Putamen (tissue), 1 donor: ENCODE measurements at regions not wholly inside any gene's neighbourhood (a gene's known extent, or its start where the extent isn't known, plus 50 kb on each side); places are given as distances from the start of the nearest gene placed in this dataset.
"Not testable (repeated sequence)": the region's sequence is repeated elsewhere in the genome, so short reads cannot be mapped to it uniquely, and the experiment has no call there.

ENCODE experiments used
- DNase-seq: peaks from one replicate; pipeline ENCODE4 v3.0.0-alpha.2; 2016; ENCODE audit warnings: low spot score

DNA sequence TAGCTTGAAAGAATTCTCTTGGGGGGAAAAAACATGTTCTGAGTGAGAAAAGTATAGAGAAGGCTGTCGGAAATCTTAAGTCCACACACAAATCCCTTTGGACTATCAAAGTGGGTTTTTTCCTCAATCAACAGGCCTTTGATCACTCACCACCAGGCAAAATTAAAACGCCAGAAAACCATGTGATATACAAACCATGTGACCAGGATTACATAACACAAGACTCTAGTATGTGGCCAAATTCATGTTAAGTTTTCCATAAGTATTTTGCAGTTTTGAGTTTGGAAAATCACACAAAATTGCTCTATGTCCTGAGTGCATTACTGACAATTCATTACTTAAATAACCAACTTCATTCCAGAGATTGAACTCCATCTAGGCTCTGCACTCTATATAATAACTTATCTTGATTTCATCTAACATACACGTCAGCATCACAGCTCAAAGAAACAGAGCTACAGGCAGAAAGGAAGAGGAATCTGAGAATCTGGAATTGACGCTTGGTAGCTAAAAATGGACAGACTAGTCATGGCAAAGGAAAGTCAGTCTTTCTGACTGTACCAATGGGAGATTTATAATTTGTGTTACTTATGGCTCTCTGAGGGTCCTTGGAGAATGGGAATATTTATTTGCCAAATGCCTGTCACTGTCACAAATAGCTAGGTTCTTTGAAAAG lies 383.5 kb downstream of the SFMBT2 start:
- DNase-seq = no peak

DNA sequence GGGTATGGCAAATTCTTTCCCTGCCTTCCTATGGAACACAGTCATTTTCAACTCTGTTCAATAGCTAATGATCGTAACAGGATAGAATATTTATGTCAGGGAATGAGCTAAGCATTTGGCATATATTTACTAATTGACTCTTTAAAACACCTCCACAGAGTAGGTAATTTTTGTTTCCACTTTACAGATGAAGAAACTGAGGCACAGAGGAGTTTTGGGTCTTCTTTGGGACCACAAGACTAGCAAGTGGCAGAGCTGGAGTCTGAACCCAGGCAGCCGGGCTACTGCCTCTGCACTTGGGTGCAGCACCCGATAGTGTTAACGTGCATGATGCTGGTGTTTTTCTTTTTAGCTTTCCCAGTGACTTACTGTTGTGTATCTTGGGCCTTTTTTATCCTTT lies 384.0 kb downstream of the SFMBT2 start:
- DNase-seq = no peak

DNA sequence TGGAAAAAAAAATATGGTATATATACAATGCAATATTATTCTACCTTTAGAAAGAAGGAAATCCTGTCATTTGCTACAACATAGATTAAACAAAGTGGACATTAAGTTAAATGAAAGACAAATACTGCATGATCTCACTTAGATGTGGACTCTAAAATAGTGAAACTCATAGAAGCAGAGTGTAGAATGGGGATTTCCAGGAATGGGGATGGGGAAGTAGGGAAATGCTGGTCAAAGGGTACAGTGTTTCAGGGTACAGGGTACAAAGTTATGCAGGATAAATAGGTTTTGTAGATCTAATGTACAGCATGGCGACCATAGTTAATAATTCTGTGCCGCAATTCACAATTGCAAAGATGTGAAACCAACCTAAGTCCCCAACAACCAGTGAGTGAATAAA lies 385.5 kb downstream of the SFMBT2 start:
- no peak for DNase-seq

DNA sequence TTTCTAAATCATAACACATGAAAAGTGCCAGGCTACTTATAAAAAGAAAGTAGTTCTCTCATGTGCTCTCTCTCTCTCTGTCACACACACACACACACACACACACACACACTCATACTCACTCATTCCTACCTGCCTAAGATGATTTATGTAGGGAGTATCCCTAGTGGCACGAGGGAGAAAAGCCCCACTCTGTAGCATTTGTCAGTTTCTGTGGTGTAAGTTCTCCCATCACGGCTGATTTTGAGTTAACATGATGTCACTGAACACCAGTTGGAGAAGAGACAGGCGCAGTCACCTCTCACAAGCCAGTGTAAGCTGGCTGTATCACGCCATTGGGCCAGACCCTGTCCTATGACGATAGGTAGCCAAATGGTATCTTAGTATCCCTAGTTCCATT lies 395.4 kb downstream of the SFMBT2 start:
- DNase-seq = no peak

DNA sequence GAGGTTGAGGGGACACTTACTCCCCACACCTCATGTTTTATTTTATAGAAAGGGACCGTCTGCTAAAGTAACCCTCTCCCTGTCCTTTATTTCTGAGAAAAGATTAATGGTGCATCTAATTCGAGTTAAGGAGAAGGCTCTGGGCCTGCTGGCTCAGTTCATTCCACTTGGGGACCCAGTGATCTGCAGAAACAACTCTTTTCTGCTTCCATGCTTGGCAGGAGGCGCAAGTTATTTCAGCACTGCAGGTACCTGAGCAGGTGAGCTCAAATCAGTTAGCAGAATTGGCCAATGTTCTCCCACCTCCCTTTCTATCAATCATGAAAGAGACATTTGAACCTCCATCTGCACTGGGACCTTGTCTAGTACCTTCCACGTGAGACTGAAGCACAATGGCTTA lies 396.1 kb downstream of the SFMBT2 start:
- DNase-seq = no peak

DNA sequence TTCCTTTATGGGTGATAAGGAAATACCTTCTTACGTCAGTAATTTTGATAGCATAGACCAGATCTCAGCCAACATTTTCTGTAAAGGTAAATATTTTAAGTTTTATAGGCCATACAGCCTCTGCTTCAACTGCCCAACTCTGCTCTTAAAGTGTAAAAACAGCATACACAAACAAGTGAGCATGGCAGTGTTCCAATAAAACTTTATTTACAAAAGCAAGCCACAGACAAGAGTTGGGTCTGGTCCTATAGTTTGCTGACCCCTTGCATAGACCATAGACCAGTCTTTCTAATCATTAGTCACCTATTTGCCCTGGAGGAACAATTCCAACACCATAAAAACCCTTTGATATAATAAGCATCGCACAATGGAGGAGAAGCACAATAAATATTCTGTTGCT lies 398.8 kb downstream of the SFMBT2 start:
- no peak for DNase-seq

DNA sequence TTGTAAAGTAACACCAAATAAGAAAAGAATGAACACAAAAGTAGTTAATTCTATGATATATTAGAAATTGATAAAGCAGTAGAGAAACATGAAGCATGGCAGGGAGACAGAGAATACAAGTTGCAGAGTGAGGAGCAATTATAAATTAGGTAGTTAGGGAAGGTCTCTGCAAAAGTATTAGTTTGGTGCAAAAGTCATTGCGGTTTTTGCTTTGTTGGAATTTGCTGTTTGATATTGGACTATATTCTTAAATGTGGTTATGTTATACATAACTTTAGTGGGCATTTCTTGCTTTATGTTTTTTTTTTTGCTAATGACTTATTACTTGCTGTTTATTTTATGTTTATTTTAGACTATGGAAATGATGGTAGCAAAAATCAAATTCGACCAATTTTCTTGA lies 402.2 kb downstream of the SFMBT2 start:
- DNase-seq = no peak

DNA sequence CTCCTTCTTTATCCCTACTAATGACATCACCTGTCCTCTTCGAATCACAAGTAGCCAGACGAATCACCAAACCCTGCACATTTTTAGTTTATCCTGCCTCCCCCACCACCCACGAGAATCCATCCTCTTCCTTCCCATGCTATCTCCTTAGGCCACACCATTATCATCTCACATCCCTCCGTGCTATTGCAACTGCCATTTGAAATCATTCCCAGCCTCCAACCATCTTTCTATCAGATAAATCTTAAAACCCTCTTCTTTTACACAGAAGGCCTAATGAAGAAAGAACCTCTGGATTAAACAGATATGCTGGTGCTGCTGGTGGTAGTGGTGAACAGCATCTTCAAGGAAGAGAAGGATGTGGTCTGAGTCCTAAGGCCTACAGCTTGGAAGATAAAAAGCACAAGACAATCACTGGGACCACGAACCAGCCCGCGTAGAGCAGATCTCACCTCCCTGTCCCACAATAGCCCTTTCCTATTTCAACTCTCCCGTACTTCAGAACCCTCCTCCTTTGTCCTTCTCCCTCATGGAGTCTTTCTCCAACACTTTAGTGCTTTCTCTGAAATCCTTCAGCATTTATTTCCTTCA lies 403.1 kb downstream of the SFMBT2 start:
- no peak for DNase-seq

DNA sequence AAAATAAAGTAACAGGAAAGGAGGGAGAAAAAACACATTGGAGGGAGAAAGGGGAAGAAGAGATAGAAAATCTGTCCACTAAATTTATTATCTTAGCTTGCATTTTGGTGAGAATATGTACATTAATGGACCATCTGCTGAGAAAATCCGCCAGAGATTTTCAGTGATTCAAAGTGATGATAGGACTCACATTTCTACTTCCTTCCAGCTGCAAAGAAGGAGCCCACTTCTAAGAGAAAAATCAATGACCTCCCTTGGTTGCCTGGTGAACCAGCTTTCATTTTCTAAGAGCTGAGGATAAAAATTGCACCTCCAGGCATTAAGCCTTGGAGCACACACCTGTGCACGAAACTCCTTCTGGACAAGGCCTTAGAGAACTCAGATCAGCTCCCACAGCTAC lies 404.3 kb downstream of the SFMBT2 start:
- DNase-seq = no peak

DNA sequence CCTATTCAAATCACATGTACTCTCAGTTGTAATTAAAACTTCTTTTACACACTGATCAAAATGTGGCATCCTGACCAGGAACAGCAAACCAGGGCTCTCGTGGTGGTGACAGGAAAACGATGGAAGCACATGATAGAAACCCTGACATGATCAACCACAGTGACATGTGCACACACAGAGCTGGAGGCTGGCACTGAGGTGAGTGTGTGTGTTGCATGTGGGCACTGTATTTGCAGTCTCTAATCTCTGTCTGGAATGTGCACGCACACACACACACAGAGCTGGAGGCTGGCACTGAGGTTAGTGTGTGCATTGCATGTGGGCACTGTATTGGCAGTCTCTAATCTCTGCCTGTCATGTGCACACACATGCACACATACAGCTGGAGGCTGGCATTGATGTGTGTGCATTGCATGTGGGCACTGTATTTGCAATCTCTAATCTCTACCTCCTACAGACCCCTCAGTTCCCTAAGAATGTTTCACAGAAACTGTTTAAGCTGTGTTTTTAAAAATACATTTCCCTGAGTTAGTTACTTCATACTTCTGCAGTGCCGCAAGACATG lies 406.9 kb downstream of the SFMBT2 start:
- DNase-seq = no peak

DNA sequence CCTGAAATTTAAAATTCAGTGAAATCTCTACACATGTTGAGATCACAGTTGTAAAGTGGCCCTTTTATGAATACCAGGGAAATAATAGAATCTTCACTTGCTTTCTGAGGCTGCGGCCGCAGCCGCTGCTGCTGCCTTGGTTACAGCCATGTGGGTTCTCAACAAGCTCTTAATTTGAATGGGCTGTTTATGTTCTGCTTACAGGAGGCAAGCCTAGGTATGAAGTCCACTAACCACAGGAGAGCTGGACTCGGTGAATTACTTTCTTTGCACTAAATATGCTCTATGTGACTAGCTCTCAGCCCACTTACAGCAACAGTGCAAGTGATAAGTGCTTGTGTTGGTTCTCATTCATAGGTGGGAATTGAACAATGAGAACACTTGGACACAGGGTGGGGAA lies 410.8 kb downstream of the SFMBT2 start:
- peak; percentile 45 for DNase-seq

DNA sequence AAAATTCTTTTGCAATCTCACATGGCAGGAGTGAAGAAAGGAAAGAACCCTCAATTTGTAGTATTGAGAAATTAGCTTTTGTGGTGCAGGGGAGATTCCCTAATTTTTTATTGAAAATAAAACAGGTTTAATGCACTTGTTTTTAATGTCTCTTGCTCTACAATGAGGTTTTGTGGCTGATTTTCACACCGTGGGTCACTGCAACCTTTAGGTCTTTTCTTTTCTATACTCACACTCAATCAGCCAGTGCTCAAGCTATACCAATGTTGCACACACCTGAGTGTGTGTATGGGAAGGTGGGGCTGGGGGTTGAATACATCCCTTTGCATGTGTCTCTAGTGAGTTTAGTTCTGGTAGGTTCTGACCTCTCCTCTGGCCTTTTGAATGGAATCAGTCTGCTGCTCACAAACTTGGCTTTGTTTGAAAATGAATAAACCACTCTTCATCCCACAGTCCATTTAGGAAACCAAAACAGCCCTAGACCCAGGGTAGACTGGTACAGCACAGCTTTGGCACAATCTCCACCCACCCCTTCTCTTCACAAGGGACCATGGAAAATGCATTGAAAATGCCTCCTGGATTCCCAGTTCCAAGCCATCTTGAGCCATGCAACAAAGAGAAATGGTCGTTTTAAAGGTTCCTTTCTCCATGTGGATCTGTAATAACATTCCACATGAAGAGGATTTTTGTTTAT lies 411.5 kb downstream of the SFMBT2 start:
- peak; percentile 84 for DNase-seq

DNA sequence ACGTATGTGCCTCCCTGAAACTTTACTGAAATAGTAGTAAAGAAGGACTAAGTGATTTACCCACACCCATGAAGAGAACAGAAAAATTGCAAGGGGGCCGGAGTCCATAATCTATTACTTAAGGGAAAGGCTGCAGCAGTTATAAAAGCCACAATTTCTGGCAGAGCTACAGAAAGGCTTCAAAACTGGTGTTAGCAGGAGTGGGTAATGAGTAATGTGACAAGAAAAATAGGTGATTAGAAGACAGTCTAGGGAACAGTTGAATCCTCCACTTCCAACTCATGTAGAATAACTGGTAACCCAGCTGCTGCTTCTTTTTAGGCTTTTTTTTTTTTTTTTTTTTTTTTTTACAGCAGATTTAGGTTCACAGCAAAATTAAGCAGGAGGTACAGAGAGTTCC lies 413.3 kb downstream of the SFMBT2 start:
- DNase-seq = no peak

DNA sequence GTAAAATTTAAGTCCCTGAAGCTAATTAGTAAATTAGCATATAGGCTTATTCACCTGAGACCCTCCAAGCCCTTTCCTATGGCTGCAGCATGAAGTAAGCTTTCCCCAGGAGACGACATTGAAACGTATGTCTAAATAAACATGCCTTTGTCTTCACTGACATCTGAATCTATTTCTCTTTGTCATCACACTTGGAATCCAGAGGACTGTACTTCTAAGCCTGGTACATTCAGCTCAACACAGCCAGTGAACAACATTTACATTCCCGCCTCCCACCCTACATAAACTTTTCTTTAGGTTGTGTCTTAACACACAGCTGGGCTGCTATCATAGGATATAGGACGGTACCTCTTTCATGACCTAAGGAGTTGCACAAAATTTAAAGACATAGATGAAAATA lies 414.4 kb downstream of the SFMBT2 start:
- no peak for DNase-seq

DNA sequence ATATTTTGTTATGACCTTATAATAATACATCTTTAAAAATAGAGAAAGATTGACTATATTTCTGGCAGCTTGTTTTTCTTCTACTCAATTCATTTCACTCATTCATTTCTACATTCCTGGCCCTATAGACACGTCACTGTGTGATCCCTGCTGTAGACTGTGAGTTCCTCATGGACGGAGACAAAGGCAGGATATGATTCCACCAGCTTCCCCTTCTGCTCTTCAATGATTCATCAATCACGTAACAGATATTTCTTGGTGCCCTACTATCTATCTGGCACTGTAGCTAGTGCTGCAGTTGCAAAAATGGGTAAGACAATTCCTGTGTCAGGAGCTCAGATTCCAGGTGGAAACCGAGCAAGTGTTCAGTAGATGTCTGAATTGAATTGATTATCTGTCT lies 415.0 kb downstream of the SFMBT2 start:
- DNase-seq = no peak

DNA sequence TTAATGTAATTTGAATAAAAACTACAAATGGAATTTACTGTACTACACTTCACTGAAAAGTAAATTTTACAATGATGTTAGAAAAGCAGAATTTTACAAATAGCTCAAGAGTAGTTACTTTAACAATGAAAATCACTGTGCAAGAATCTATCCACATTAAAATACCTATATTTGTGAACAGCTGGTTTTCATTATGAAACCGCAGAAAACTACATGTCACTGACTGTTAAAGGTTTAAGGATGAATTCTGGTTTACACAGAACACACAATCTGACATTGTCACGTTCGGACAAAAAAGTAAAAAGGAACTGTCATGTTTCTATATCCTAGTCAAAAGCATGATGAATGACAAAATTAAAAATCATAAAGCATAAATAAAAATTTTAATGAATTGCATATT lies 415.3 kb upstream of the PRKCQ start:
- no peak for DNase-seq

DNA sequence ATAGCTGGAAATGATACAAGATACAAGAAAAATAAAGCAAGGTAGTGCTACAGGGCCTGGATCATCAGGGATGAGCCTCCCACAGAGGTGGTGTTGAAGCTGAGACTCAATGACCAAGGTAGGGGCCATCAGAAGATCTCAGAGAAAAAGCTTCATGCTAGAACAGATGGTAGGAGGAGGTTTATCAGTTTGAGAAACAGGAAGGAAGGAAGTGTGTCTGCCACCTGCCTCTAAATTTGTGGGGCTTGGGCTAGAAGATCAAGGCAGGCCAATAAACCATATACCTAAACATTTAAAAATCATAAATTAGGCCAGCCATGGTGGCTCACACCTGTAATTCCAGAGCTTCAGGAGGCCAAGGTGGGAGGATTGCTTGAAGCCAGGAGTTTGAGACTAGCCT lies 410.8 kb upstream of the PRKCQ start:
- no peak for DNase-seq

DNA sequence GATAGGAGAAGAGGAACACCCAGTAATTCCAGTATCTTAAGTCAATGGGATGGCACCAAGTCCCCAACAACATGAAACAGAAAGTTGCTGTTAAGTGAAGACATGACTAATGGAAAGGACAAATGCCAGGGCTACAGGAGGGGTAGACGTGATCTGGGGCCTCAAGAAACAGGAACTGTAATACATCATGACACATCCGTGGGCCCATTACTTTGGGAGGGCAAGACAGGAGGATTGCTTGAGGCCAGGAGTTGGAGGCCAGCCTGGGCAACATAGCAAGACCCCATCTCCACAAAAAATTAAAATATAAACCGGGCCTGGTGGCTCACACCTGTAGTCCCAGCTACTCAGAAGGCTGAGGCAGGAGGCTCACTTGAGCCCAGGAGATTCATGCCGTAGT lies 408.6 kb upstream of the PRKCQ start:
- no peak for DNase-seq

DNA sequence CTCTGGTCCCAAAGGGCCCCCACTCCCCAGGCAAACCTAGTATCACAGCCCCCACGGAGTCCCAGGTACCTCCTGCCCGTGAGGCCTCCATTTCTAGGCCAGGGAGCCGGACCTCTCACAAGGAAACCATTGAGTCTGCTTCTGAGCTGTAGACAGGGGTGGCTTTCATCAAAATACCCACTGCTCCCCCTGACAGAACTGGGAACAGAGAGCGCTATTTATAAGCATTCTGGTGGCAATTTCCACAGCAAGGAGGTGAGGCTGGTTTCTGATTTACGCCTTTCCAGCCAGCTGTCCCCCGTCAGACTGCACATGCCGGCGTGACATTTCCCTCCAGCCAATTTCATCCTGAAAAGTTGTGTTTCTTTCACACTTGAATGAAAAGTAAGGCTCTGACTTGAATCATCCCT lies 407.5 kb upstream of the PRKCQ start:
- DNase-seq = peak; percentile 95

DNA sequence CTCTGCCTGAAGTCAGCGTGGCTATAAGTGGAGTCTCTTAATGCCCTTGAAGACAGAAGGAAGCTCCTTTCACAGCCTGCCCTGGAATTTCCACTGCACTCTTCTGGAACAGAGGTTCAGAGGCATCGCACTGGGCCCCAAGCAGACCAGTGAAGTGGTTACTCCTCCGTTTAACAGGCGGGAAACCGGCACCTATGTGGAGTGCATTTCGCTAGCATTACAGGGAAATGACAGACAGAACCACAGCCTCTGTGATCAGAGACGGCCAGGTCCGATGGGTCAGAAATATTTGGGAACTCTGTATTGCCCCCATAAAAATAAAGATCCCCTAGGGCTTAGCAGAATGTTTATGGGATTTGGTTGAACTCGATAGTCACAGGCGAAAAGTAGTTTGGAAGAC lies 406.9 kb upstream of the PRKCQ start:
- no peak for DNase-seq

DNA sequence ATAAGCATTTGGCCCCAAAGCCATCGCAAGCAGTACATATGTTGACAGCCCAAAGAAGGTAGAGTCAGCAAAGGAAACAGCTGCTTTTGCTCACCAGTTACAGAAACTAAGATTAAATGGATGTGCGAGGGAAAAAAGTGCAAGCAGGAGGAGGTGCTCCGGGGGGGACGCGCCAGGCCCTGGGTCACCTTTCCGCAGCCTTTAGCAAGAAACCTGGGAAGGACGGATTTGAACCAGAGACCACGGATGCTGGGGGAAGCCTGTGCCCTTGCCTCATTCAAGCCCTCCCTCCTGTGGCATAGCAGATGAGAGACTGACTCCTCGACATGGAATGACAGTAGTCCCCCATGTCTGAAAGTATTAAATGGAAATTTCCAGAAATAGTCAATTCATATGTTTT lies 405.6 kb upstream of the PRKCQ start:
- no peak for DNase-seq

DNA sequence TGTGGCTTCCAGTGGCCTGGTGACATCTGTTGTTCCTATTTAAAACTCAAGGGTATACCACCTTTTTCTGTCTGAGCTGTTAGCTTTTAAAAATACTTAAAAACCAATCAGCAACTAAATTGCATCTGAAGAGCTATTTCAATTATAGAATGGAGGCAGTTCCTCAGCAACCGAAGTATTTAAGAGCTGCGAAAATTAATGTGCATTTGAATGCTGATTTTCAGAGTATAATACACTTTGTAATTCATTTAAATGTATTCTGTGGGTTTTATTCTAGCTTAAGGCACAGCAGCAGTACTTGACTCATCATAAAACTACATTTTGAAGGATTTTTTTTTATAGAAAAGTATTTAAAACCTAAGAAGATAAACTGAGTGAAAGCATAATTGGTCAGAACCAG lies 404.9 kb upstream of the PRKCQ start:
- no peak for DNase-seq

DNA sequence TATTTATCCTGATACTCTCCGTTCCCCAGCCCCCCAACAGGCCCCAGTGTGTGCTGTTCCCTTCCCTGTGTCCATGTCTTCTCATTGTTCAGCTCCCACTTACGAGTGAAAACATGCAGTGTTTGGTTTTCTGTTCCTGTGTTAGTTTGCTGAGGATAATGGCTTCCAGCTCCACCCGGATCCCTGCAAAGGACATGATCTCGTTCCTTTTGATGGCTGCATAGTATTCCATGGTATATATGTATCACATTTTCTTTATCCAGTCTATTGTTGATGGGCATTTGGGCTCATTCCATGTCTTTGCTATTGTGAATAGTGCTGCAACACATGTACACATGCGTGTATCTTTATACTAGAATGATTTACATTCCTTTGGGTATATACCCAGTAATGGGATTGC lies 403.9 kb upstream of the PRKCQ start:
- not testable (repeated sequence) for DNase-seq
